ENCODE measurements at regions not wholly inside any gene's neighbourhood (a gene's known extent, or its start where the extent isn't known, plus 50 kb on each side); places are given as distances from the start of the nearest gene placed in this dataset.

- Histone ChIP-seq H3K27ac (ENCODE audit: low read depth in 1 of 2, low read length in 2 of 2) (no peak overlapping the region), H3K27me3 (ENCODE audit: control insufficient read depth in 4 of 4, insufficient read depth in 4 of 4, low read length in 3 of 4) (peaks cover 0 to 3% (median 1%) of the 10 kb centered on the region in 4 donors), H3K4me3 (ENCODE audit: low read depth in 1 of 3, low read length in 3 of 3) (no peak overlapping the region), H3K9ac (ENCODE audit: low read depth in 1 of 2, low read length in 2 of 2) (no peak overlapping the region), H3K4me1 (ENCODE audit: control insufficient read depth in 4 of 4, insufficient read depth in 4 of 4, low read length in 3 of 4) (no peaks in the 10 kb centered on the region), H3K36me3 (ENCODE audit: control insufficient read depth in 4 of 4, insufficient read depth in 3 of 4, low read depth in 1 of 4, low read length in 3 of 4) (no peaks in the 10 kb centered on the region), H3K9me3 (ENCODE audit: control insufficient read depth in 4 of 4, low read length in 3 of 4) (no peaks in the 10 kb centered on the region)
- no peak for DNase-seq (ENCODE audit: low spot score)
- TF ChIP-seq GABPA (IDR thresholded peaks at IDR 0.05 in 1 of 2, conservative IDR thresholded peaks at IDR 0.05 in 1 of 2) (no peak), FOXA2 (IDR thresholded peaks at IDR 0.05) (no peak)
- WGBS: 96% methylated on average over 4 of the region's 4 CpGs
Measured at GRCh38 chr2:176544557-176544956, 275.3 kb downstream of the MTX2 start.

- no peak for DNase-seq (ENCODE audit: low spot score)
- Histone ChIP-seq H3K4me1 (ENCODE audit: control insufficient read depth in 4 of 4, insufficient read depth in 4 of 4, low read length in 3 of 4) (no peaks in the 10 kb centered on the region), H3K36me3 (ENCODE audit: control insufficient read depth in 4 of 4, insufficient read depth in 3 of 4, low read depth in 1 of 4, low read length in 3 of 4) (no peaks in the 10 kb centered on the region), H3K4me3 (ENCODE audit: low read depth in 1 of 3, low read length in 3 of 3) (no peak overlapping the region), H3K9ac (ENCODE audit: low read depth in 1 of 2, low read length in 2 of 2) (no peak overlapping the region), H3K27me3 (ENCODE audit: control insufficient read depth in 4 of 4, insufficient read depth in 4 of 4, low read length in 3 of 4) (peaks cover 0 to 3% (median 1%) of the 10 kb centered on the region in 4 donors), H3K9me3 (ENCODE audit: control insufficient read depth in 4 of 4, low read length in 3 of 4) (no peaks in the 10 kb centered on the region), H3K27ac (ENCODE audit: low read depth in 1 of 2, low read length in 2 of 2) (no peak overlapping the region)
- 82% methylated on average over 4 of the region's 4 CpGs for WGBS
- TF ChIP-seq CTCF (IDR thresholded peaks at IDR 0.05; ENCODE audit: low read depth, low read length, missing input control) (no peak), HNF4A (conservative IDR thresholded peaks at IDR 0.05) (no peak), FOXA2 (IDR thresholded peaks at IDR 0.05) (no peak), HNF4G (IDR thresholded peaks at IDR 0.05) (no peak), ATF3 (IDR thresholded peaks at IDR 0.05) (no peak), EGR1 (IDR thresholded peaks at IDR 0.05; ENCODE audit: low read depth in 2 of 2) (no peak), TAF1 (conservative IDR thresholded peaks at IDR 0.05) (no peak), YY1 (IDR thresholded peaks at IDR 0.05) (no peak), REST (IDR thresholded peaks at IDR 0.05) (no peak), FOXA1 (IDR thresholded peaks at IDR 0.05) (no peak), RAD21 (IDR thresholded peaks at IDR 0.05) (no peak), RXRA (IDR thresholded peaks at IDR 0.05) (no peak)
Measured at GRCh38 chr2:176544991-176545956, 276.0 kb downstream of the MTX2 start.
